Breast epithelium (tissue), 3 donors: ENCODE measurements at regions not wholly inside any gene's neighbourhood (a gene's known extent, or its start where the extent isn't known, plus 50 kb on each side); places are given as distances from the start of the nearest gene placed in this dataset.

Experiments used
- CTCF ChIP-seq, 3 donors: fragments of 450-650 bp; IDR thresholded peaks; one replicate each; pipeline ENCODE4 v1.5.1; 2016 to 2017; ENCODE audit warnings: antibody characterized with exemption in 3 of 3, mild to moderate bottlenecking in 3 of 3, moderate library complexity in 3 of 3
- POLR2A ChIP-seq: fragments of 450-650 bp; IDR thresholded peaks from one replicate; pipeline ENCODE4 v1.6.1; 2016; ENCODE audit warnings: antibody characterized with exemption, mild to moderate bottlenecking, moderate library complexity

GRCh38 chr18:67586101-67586500 is 69.6 kb upstream of the DSEL start:
- TF ChIP-seq POLR2A (no peak), CTCF (IDR thresholded peaks at IDR 0.05) (no peak)
